Astrocyte (in vitro differentiated cells and primary cell): ENCODE measurements at regions not wholly inside any gene's neighbourhood (a gene's known extent, or its start where the extent isn't known, plus 50 kb on each side); places are given as distances from the start of the nearest gene placed in this dataset.
"Not testable (repeated sequence)": the region's sequence is repeated elsewhere in the genome, so short reads cannot be mapped to it uniquely, and the experiment has no call there.

Experiments
- CTCF ChIP-seq: IDR thresholded peaks from 2 replicates; pipeline ENCODE4 v1.5.1; 2011; ENCODE audit warnings: low read depth, mild to moderate bottlenecking, inconsistent platforms, low read length, moderate library complexity; ENCODE audit not compliant: insufficient read depth
- EZH2 ChIP-seq: IDR thresholded peaks from 2 replicates; pipeline ENCODE4 v1.6.1; 2012; ENCODE audit warnings: mild to moderate bottlenecking, low read length, inconsistent platforms; ENCODE audit not compliant: insufficient read depth

DNA sequence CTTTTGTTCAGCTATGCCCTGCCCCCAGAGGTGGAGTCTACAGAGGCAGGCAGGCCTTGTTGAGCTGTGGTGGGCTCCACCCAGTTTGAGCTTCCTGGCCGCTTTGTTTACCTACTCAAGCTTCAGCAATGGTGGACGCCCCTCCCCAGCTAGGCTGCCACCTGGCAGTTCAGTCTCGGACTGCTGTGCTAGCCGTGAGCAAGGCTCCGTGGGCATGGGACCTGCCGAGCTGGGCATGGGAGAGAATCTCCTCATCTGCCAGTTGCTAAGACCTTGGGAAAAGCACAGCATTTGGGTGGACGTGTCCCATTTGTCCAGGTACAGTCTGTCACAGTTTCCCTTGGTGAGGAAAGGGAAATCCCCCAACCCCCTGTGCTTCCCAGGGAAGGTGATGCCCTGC lies 270.0 kb upstream of the TCERG1L start:
- TF ChIP-seq CTCF, EZH2: not testable (repeated sequence)
